DOHH2 (cell line): ENCODE measurements at regions not wholly inside any gene's neighbourhood (a gene's known extent, or its start where the extent isn't known, plus 50 kb on each side); places are given as distances from the start of the nearest gene placed in this dataset.

Experiments used
- EZH2phosphoT487 ChIP-seq: fragments of 200-600 bp; sonication (generic); IDR thresholded peaks from 2 replicates; pipeline ENCODE4 v1.6.1; 2017; ENCODE audit warnings: borderline replicate concordance, mild to moderate bottlenecking, antibody characterized with exemption, low read length, moderate library complexity, mixed read lengths
- TF ChIP-seq, protein P1 (sequence below): fragments of 200-600 bp; sonication (generic); IDR thresholded peaks from one replicate; pipeline ENCODE4 v1.5.1; 2014; ENCODE audit warnings: antibody characterized with exemption, mild to moderate bottlenecking, low read depth, low read length; ENCODE audit not compliant: poor library complexity, severe bottlenecking

- TF ChIP-seq EZH2phosphoT487: no peak
- TF ChIP-seq, protein P1, sequence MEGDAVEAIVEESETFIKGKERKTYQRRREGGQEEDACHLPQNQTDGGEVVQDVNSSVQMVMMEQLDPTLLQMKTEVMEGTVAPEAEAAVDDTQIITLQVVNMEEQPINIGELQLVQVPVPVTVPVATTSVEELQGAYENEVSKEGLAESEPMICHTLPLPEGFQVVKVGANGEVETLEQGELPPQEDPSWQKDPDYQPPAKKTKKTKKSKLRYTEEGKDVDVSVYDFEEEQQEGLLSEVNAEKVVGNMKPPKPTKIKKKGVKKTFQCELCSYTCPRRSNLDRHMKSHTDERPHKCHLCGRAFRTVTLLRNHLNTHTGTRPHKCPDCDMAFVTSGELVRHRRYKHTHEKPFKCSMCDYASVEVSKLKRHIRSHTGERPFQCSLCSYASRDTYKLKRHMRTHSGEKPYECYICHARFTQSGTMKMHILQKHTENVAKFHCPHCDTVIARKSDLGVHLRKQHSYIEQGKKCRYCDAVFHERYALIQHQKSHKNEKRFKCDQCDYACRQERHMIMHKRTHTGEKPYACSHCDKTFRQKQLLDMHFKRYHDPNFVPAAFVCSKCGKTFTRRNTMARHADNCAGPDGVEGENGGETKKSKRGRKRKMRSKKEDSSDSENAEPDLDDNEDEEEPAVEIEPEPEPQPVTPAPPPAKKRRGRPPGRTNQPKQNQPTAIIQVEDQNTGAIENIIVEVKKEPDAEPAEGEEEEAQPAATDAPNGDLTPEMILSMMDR: peak; percentile 41
Measured at GRCh38 chrX:113929004-113929403, 654.9 kb upstream of the HTR2C start.
